HT1080 (cell line): ENCODE measurements at regions not wholly inside any gene's neighbourhood (a gene's known extent, or its start where the extent isn't known, plus 50 kb on each side); places are given as distances from the start of the nearest gene placed in this dataset.

ENCODE experiments used
- DNase-seq: peaks from one replicate; pipeline ENCODE4 v3.0.0-alpha.2; 2015; ENCODE audit warnings: low read depth

- DNase-seq = no peak
These were observed 693.4 kb downstream of the KCTD16 start for GRCh38 chr5:144864118-144864517.

GRCh38 chr5:144857454-144857853, 686.8 kb downstream of the KCTD16 start:
- DNase-seq = no peak

GRCh38 chr5:144844086-144844485, 673.4 kb downstream of the KCTD16 start:
- no peak for DNase-seq

- DNase-seq = no peak
These were observed 661.7 kb downstream of the KCTD16 start for GRCh38 chr5:144832416-144832815.

GRCh38 chr5:144831650-144832049, 661.0 kb downstream of the KCTD16 start:
- no peak for DNase-seq

GRCh38 chr5:144822503-144822902, 651.8 kb downstream of the KCTD16 start:
- DNase-seq = no peak

GRCh38 chr5:144820278-144820677, 649.6 kb downstream of the KCTD16 start:
- no peak for DNase-seq

GRCh38 chr5:144815131-144815530, 644.5 kb downstream of the KCTD16 start:
- no peak for DNase-seq

GRCh38 chr5:144812763-144813162, 642.1 kb downstream of the KCTD16 start:
- peak; percentile 26 for DNase-seq

- no peak for DNase-seq
These were observed 629.5 kb downstream of the KCTD16 start for GRCh38 chr5:144800169-144800568.

GRCh38 chr5:144798595-144798994, 627.9 kb downstream of the KCTD16 start:
- DNase-seq = no peak

GRCh38 chr5:144794922-144795321, 624.2 kb downstream of the KCTD16 start:
- DNase-seq = no peak

- DNase-seq = no peak
These were observed 617.9 kb downstream of the KCTD16 start for GRCh38 chr5:144788556-144788955.

GRCh38 chr5:144788046-144788445, 617.4 kb downstream of the KCTD16 start:
- DNase-seq = no peak

GRCh38 chr5:144779368-144779767, 608.7 kb downstream of the KCTD16 start:
- DNase-seq = peak; percentile 23

GRCh38 chr5:144778561-144778960, 607.9 kb downstream of the KCTD16 start:
- DNase-seq = no peak

GRCh38 chr5:144774197-144774596, 603.5 kb downstream of the KCTD16 start:
- no peak for DNase-seq

- no peak for DNase-seq
These were observed 603.0 kb downstream of the KCTD16 start for GRCh38 chr5:144773628-144774027.

- no peak for DNase-seq
These were observed 601.1 kb downstream of the KCTD16 start for GRCh38 chr5:144771802-144772201.

GRCh38 chr5:144742361-144742760, 571.7 kb downstream of the KCTD16 start:
- DNase-seq = no peak

- DNase-seq = no peak
These were observed 561.1 kb downstream of the KCTD16 start for GRCh38 chr5:144731786-144732185.

GRCh38 chr5:144712090-144712489, 541.4 kb downstream of the KCTD16 start:
- no peak for DNase-seq

GRCh38 chr5:144711172-144711571, 540.5 kb downstream of the KCTD16 start:
- no peak for DNase-seq

GRCh38 chr5:144710637-144711036, 540.0 kb downstream of the KCTD16 start:
- no peak for DNase-seq
